ENCODE measurements at regions not wholly inside any gene's neighbourhood (a gene's known extent, or its start where the extent isn't known, plus 50 kb on each side); places are given as distances from the start of the nearest gene placed in this dataset.
"Not testable (repeated sequence)": the region's sequence is repeated elsewhere in the genome, so short reads cannot be mapped to it uniquely, and the experiment has no call there.

DNA sequence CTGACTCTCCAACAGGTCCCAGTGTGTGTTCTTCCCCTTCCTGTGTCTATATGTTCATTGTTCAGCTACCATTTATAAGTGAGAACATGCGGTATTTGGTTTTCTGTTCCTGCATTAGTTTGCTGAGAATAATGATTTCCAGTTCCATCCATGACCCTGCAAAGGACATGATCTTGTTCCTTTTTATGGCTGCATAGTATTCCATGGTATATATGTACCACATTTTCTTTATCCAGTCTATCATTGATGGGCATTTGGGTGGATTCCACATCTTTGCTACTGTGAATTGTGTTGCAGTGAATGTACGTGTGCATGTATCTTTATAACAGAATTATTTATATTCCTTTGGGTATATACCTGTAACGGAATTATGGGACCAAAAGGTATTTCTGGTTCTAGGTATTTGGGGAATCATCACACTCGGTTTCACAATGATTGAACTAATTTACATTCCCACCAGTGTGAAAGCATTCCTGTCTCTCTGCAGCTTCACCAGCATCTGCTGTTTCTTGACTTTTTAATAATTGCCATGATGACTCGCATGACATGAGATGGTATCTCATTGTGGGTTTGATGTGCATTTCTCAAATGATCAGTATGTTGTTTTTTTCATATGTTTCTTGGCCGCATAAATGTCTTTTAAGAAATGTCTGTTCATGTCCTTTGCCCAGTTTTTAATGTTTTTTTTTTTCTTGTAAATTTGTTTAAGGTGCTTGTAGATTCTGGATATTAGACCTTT lies 60.2 kb downstream of the LSMEM1 start:
- no peak for TF ChIP-seq POLR2A (IDR thresholded peaks at IDR 0.05; ENCODE audit: low read depth, low read length)
- FAIRE-seq, result no peak
- no peak for DNase-seq (ENCODE audit: insufficient read length, low spot score)

GRCh38 chr7:112546723-112547513 lies 66.1 kb downstream of the LSMEM1 start:
- no peak for TF ChIP-seq POLR2A (IDR thresholded peaks at IDR 0.05; ENCODE audit: low read depth, low read length)
- no peak for FAIRE-seq
- no peak for DNase-seq (ENCODE audit: insufficient read length, low spot score)

- no peak for FAIRE-seq
- TF ChIP-seq POLR2A (IDR thresholded peaks at IDR 0.05; ENCODE audit: low read depth, low read length), result no peak
- no peak for DNase-seq (ENCODE audit: insufficient read length, low spot score)
Observed at GRCh38 chr7:112547916-112548315, 67.1 kb downstream of the LSMEM1 start.

DNA sequence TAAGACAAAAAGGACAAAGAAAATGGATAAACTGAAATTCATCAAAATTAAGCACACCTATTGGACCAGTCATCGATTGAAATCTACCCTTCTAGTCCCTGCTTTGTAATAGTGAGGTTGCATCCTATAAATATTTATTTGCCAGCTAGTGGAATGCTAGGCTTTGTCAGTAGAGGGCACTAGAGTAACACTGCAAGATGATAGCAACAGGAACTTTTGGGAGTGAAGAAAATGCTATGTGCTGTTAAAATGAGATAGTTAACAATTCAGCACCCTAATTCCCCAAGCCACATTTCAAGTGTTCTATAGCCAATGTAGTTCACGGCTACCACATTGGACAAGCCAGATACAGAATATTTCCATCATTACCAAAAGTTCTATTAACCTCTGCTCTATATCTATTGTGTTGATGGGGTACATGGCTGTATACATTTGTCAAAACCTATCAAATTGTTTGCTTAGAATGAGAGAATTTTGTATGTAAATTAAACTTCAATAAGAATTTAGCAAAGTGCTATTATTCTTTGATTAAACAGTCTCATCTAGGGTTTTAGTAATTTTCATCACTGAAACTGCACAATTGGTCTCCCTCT lies 69.8 kb downstream of the LSMEM1 start:
- TF ChIP-seq POLR2A (IDR thresholded peaks at IDR 0.05; ENCODE audit: low read depth, low read length), result no peak
- FAIRE-seq, result peak; percentile 58
- DNase-seq (ENCODE audit: insufficient read length, low spot score), result peak; percentile 20

- not testable (repeated sequence) for FAIRE-seq; DNase-seq (ENCODE audit: insufficient read length, low spot score)
Observed at GRCh38 chr7:112551521-112551920, 70.7 kb downstream of the LSMEM1 start.

DNA sequence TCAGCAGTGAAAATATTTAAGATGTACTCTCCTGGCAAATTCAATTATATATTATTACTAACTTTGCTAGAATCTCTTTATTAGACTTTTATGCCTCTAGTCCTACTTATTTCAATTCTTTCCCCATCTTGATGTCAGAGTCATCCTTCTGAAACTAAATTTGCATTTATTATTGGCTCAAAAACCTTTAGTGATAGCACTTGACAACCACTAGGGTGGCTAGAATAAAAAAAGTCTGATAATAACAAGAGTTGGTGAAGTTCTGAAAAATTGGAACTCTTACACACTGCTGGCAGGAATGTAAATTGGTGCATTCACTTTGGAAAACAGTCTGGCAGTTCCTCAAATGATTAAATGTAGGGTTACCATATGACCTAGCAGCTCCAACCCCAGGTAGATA lies 73.8 kb downstream of the LSMEM1 start:
- DNase-seq (ENCODE audit: insufficient read length, low spot score) (no peak), FAIRE-seq (no peak)
- no peak for TF ChIP-seq POLR2A (IDR thresholded peaks at IDR 0.05; ENCODE audit: low read depth, low read length)

- no peak for DNase-seq (ENCODE audit: insufficient read length, low spot score)
Observed at GRCh38 chr7:112556633-112557032, 75.8 kb downstream of the LSMEM1 start.

DNA sequence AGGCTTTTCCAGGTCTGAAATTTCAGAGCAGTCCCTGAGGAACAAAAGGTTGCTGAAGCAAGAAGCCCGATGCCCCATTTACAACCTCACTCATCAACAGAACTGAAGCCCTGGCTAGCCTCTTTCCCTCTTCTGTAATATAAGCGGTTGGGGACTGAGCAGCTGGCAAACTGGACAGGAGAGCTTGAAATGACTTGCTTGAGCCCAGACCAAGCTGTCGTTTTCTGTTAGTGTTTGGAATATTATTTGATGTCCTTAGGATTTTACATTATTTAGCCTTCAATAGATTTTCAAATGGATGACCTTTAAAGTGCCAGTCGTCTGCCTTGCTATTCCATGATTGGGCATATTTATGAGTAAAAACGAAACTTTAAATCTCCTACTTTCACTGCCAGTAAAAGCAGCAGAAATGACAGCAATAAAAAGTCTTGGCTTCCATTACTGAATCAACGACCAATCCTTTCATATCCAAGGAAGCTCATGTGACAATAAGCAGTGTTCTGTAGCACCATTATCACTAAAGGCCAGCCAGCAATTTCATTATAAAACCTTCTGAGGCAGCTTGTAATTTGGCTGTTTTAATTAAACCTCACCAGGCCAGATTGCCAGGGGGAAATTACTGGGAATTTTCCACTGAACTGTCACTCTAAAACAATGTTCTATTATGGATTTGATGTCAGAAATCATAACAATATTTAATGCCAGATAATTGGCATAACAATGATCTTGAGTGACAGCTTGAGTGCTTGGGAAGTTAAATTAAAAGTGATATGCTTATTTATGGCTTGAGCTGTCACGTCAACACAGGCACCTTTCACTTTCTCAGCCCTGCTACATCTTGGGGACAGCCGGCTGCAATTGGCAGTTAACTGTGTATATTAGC lies 85.9 kb downstream of the LSMEM1 start:
- FAIRE-seq, result no peak
- no peak for DNase-seq (ENCODE audit: insufficient read length, low spot score)
- no peak for TF ChIP-seq POLR2A (IDR thresholded peaks at IDR 0.05; ENCODE audit: low read depth, low read length)

More at GRCh38 chr7:112556633-112557032, 75.8 kb downstream of the LSMEM1 start:
- no peak for FAIRE-seq
- no peak for TF ChIP-seq POLR2A (IDR thresholded peaks at IDR 0.05; ENCODE audit: low read depth, low read length)

GRCh38 chr7:112567388-112567787 lies 86.6 kb downstream of the LSMEM1 start:
- no peak for TF ChIP-seq POLR2A (IDR thresholded peaks at IDR 0.05; ENCODE audit: low read depth, low read length)
- DNase-seq (ENCODE audit: insufficient read length, low spot score), result no peak
- no peak for FAIRE-seq

- no peak for DNase-seq (ENCODE audit: insufficient read length, low spot score)
- no peak for TF ChIP-seq POLR2A (IDR thresholded peaks at IDR 0.05; ENCODE audit: low read depth, low read length)
- FAIRE-seq, result no peak
Observed at GRCh38 chr7:112571852-112572607, 91.2 kb downstream of the LSMEM1 start.

- no peak for TF ChIP-seq POLR2A (IDR thresholded peaks at IDR 0.05; ENCODE audit: low read depth, low read length)
- FAIRE-seq (no peak), DNase-seq (ENCODE audit: insufficient read length, low spot score) (no peak)
Observed at GRCh38 chr7:112572669-112573301, 92.0 kb downstream of the LSMEM1 start.

DNA sequence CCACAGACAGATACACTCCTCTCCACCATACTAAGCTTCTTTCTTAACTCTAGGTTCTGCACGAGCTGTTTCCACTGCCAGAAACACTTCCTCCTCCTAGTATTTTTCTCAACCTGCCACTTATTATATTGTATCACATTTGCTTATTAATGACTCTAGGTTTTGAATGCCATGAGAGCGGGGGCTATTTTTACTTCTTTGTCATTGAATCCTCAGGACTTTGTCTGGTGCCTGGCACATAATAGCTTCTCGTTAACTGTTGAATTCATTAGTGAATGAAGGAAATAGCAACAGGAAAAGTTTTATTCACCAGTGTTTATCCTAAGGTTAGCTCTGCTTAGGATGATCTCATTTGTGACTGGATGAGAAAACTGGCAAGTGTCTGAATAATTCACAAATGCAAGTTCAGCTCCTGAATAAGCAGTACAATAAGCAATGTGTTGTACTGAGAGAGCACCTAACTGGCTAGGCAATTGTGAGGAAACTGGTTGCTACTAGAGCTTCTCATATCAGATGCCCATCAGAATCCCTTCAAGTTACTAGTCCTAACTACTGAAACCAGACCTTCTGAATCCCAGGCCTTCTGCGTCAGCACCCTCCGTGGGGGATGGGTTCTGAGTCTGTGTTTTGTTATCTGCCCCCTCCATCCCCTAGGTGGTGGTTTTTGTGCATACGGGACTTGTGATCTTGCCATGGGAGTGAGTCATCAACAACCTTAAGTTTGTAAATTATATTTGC lies 92.7 kb downstream of the LSMEM1 start:
- no peak for DNase-seq (ENCODE audit: insufficient read length, low spot score)
- FAIRE-seq, result no peak
- TF ChIP-seq POLR2A (IDR thresholded peaks at IDR 0.05; ENCODE audit: low read depth, low read length), result no peak
